K562 (cell line): ENCODE measurements at regions not wholly inside any gene's neighbourhood (a gene's known extent, or its start where the extent isn't known, plus 50 kb on each side); places are given as distances from the start of the nearest gene placed in this dataset.

Experiments used
- BHLHE40 ChIP-seq: IDR thresholded peaks from 2 replicates; pipeline ENCODE4 v1.6.1; 2011; ENCODE audit warnings: low read length, improper control_type of control experiment
- CREM ChIP-seq: IDR thresholded peaks from 2 replicates; pipeline ENCODE4 v1.6.1; 2014; ENCODE audit warnings: antibody characterized with exemption, low read depth
- EGR1 ChIP-seq: fragments of 450-650 bp; conservative IDR thresholded peaks from 2 replicates; pipeline ENCODE4 v1.6.1; 2017; ENCODE audit warnings: mild to moderate bottlenecking
- NFRKB ChIP-seq: fragments of 450-650 bp; IDR thresholded peaks from 2 replicates; pipeline ENCODE4 v1.6.1; 2016; ENCODE audit warnings: low read depth
- TGIF2 ChIP-seq: sonication (generic); formaldehyde crosslinking; IDR thresholded peaks from 2 replicates; pipeline ENCODE4 v1.8.1; 2022; ENCODE audit warnings: mild to moderate bottlenecking, missing genetic modification reagents, moderate library complexity
- ZBTB1 ChIP-seq: sonication (generic); formaldehyde crosslinking; IDR thresholded peaks from 2 replicates; pipeline ENCODE4 v1.8.1; 2023; ENCODE audit warnings: missing genetic modification reagents, low read depth, mild to moderate bottlenecking, borderline replicate concordance
- TF ChIP-seq, protein P1 (sequence below): sonication (generic); formaldehyde crosslinking; IDR thresholded peaks from 2 replicates; pipeline ENCODE4 v1.8.0; 2022; ENCODE audit warnings: missing genetic modification reagents, mild to moderate bottlenecking, borderline replicate concordance
- TF ChIP-seq, protein P2 (sequence below): fragments of 250-450 bp; sonication (Bioruptor Pico); IDR thresholded peaks from 2 replicates; pipeline ENCODE4 v1.8.0; 2021; ENCODE audit warnings: moderate library complexity, mild to moderate bottlenecking, inconsistent platforms
- TF ChIP-seq, protein P3 (sequence below): fragments of 450-650 bp; IDR thresholded peaks from 2 replicates; pipeline ENCODE4 v1.6.1; 2017; ENCODE audit warnings: antibody characterized with exemption, mild to moderate bottlenecking
- TF ChIP-seq, protein P4 (sequence below): fragments of 250-450 bp; sonication (Bioruptor Pico); IDR thresholded peaks from 2 replicates; pipeline ENCODE4 v1.4.0; 2020; ENCODE audit warnings: mild to moderate bottlenecking
- TF ChIP-seq, protein P5 (sequence below): sonication (generic); formaldehyde crosslinking; IDR thresholded peaks from 2 replicates; pipeline ENCODE4 v1.8.0; 2022; ENCODE audit warnings: missing genetic modification reagents, mild to moderate bottlenecking, borderline replicate concordance
- TF ChIP-seq, protein P6 (sequence below): IDR thresholded peaks from 3 replicates; pipeline ENCODE4 v1.6.1; 2011; ENCODE audit warnings: borderline replicate concordance, mild to moderate bottlenecking, moderate library complexity; ENCODE audit not compliant: insufficient read length; ENCODE audit errors: extremely low read depth

DNA sequence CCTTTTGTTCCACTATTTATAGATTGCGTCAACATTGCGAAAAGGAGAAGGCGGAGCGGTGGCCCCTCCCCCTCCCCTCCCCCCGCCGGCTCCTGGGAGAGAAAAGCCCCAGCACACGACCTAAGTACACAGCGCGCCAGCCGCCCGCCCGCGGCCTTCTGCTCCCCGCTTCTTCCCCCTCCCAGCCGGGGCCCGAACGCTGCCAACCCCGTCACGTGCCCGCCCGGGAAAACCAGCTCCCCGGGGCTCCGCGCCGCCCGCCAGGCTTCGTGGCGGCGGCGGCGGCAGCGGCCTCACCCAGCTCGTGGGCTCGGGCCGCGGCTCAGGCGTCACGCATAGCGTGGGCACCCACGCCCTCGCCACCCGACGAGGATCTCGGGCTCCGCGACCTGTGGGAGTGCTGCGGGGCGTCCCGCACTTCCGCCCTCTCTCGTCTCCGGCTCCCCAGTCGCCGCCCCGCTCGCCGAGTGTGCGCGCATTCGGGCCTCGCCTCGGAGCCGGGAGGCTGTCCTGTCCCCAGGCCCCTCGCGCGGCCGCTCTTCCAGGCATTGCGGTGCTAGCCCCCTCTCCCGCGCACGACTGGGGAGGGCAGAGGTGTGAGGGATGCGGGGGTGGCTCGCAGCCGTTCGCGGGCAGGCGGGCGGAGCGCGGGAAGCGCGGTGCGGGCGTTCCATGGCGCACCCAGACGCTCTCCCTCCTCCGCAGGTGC lies 110.5 kb downstream of the KCNRG start (continued):
- TF ChIP-seq, protein P1, sequence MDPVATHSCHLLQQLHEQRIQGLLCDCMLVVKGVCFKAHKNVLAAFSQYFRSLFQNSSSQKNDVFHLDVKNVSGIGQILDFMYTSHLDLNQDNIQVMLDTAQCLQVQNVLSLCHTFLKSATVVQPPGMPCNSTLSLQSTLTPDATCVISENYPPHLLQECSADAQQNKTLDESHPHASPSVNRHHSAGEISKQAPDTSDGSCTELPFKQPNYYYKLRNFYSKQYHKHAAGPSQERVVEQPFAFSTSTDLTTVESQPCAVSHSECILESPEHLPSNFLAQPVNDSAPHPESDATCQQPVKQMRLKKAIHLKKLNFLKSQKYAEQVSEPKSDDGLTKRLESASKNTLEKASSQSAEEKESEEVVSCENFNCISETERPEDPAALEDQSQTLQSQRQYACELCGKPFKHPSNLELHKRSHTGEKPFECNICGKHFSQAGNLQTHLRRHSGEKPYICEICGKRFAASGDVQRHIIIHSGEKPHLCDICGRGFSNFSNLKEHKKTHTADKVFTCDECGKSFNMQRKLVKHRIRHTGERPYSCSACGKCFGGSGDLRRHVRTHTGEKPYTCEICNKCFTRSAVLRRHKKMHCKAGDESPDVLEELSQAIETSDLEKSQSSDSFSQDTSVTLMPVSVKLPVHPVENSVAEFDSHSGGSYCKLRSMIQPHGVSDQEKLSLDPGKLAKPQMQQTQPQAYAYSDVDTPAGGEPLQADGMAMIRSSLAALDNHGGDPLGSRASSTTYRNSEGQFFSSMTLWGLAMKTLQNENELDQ (CRISPR knock-in tag), result 0 out of 2 replicates have a peak, but pooled peaks have one; percentile 71
- TF ChIP-seq CREM (peak; percentile 20; the same call in 1 of the 2 replicates), NFRKB (peak; percentile 59; the same call in 1 of the 2 replicates), EGR1 (peak; percentile 87), ZBTB1 (peak; percentile 89), TGIF2 (no peak), BHLHE40 (peak; percentile 88)
- TF ChIP-seq, protein P2, sequence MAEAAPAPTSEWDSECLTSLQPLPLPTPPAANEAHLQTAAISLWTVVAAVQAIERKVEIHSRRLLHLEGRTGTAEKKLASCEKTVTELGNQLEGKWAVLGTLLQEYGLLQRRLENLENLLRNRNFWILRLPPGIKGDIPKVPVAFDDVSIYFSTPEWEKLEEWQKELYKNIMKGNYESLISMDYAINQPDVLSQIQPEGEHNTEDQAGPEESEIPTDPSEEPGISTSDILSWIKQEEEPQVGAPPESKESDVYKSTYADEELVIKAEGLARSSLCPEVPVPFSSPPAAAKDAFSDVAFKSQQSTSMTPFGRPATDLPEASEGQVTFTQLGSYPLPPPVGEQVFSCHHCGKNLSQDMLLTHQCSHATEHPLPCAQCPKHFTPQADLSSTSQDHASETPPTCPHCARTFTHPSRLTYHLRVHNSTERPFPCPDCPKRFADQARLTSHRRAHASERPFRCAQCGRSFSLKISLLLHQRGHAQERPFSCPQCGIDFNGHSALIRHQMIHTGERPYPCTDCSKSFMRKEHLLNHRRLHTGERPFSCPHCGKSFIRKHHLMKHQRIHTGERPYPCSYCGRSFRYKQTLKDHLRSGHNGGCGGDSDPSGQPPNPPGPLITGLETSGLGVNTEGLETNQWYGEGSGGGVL (CRISPR knock-in tag), result no peak
- TF ChIP-seq, protein P3, sequence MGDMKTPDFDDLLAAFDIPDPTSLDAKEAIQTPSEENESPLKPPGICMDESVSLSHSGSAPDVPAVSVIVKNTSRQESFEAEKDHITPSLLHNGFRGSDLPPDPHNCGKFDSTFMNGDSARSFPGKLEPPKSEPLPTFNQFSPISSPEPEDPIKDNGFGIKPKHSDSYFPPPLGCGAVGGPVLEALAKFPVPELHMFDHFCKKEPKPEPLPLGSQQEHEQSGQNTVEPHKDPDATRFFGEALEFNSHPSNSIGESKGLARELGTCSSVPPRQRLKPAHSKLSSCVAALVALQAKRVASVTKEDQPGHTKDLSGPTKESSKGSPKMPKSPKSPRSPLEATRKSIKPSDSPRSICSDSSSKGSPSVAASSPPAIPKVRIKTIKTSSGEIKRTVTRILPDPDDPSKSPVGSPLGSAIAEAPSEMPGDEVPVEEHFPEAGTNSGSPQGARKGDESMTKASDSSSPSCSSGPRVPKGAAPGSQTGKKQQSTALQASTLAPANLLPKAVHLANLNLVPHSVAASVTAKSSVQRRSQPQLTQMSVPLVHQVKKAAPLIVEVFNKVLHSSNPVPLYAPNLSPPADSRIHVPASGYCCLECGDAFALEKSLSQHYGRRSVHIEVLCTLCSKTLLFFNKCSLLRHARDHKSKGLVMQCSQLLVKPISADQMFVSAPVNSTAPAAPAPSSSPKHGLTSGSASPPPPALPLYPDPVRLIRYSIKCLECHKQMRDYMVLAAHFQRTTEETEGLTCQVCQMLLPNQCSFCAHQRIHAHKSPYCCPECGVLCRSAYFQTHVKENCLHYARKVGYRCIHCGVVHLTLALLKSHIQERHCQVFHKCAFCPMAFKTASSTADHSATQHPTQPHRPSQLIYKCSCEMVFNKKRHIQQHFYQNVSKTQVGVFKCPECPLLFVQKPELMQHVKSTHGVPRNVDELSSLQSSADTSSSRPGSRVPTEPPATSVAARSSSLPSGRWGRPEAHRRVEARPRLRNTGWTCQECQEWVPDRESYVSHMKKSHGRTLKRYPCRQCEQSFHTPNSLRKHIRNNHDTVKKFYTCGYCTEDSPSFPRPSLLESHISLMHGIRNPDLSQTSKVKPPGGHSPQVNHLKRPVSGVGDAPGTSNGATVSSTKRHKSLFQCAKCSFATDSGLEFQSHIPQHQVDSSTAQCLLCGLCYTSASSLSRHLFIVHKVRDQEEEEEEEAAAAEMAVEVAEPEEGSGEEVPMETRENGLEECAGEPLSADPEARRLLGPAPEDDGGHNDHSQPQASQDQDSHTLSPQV, result peak; percentile 69
- TF ChIP-seq, protein P4, sequence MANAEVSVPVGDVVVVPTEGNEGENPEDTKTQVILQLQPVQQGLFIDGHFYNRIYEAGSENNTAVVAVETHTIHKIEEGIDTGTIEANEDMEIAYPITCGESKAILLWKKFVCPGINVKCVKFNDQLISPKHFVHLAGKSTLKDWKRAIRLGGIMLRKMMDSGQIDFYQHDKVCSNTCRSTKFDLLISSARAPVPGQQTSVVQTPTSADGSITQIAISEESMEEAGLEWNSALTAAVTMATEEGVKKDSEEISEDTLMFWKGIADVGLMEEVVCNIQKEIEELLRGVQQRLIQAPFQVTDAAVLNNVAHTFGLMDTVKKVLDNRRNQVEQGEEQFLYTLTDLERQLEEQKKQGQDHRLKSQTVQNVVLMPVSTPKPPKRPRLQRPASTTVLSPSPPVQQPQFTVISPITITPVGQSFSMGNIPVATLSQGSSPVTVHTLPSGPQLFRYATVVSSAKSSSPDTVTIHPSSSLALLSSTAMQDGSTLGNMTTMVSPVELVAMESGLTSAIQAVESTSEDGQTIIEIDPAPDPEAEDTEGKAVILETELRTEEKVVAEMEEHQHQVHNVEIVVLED (CRISPR knock-in tag), result 0 out of 2 replicates have a peak, but pooled peaks have one; percentile 12
- TF ChIP-seq, protein P5, sequence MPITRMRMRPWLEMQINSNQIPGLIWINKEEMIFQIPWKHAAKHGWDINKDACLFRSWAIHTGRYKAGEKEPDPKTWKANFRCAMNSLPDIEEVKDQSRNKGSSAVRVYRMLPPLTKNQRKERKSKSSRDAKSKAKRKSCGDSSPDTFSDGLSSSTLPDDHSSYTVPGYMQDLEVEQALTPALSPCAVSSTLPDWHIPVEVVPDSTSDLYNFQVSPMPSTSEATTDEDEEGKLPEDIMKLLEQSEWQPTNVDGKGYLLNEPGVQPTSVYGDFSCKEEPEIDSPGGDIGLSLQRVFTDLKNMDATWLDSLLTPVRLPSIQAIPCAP (CRISPR knock-in tag), result 0 out of 2 replicates have a peak, but pooled peaks have one; percentile 48
- TF ChIP-seq, protein P6, sequence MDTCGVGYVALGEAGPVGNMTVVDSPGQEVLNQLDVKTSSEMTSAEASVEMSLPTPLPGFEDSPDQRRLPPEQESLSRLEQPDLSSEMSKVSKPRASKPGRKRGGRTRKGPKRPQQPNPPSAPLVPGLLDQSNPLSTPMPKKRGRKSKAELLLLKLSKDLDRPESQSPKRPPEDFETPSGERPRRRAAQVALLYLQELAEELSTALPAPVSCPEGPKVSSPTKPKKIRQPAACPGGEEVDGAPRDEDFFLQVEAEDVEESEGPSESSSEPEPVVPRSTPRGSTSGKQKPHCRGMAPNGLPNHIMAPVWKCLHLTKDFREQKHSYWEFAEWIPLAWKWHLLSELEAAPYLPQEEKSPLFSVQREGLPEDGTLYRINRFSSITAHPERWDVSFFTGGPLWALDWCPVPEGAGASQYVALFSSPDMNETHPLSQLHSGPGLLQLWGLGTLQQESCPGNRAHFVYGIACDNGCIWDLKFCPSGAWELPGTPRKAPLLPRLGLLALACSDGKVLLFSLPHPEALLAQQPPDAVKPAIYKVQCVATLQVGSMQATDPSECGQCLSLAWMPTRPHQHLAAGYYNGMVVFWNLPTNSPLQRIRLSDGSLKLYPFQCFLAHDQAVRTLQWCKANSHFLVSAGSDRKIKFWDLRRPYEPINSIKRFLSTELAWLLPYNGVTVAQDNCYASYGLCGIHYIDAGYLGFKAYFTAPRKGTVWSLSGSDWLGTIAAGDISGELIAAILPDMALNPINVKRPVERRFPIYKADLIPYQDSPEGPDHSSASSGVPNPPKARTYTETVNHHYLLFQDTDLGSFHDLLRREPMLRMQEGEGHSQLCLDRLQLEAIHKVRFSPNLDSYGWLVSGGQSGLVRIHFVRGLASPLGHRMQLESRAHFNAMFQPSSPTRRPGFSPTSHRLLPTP, result no peak
